ENCODE measurements at regions not wholly inside any gene's neighbourhood (a gene's known extent, or its start where the extent isn't known, plus 50 kb on each side); places are given as distances from the start of the nearest gene placed in this dataset.

- TF ChIP-seq SP1 (IDR thresholded peaks at IDR 0.05), result no peak
- no peak for TF ChIP-seq SUZ12 (IDR thresholded peaks at IDR 0.05)
- no peak for TF ChIP-seq BHLHE40 (IDR thresholded peaks at IDR 0.05; ENCODE audit: borderline replicate concordance)
- TF ChIP-seq ELF4 (IDR thresholded peaks at IDR 0.05), result no peak
- TF ChIP-seq HDGF (IDR thresholded peaks at IDR 0.05; ENCODE audit: borderline replicate concordance), result no peak
- TF ChIP-seq ARNT (IDR thresholded peaks at IDR 0.05), result no peak
- TF ChIP-seq NFRKB (IDR thresholded peaks at IDR 0.05), result no peak
- TF ChIP-seq LEF1 (IDR thresholded peaks at IDR 0.05; ENCODE audit: borderline replicate concordance), result no peak
These were observed 82.2 kb upstream of the LMO4 start for GRCh38 chr1:87246436-87246835.
